Sigmoid colon (tissue), 4 donors: ENCODE measurements at regions not wholly inside any gene's neighbourhood (a gene's known extent, or its start where the extent isn't known, plus 50 kb on each side); places are given as distances from the start of the nearest gene placed in this dataset.

Experiments used
- CTCF ChIP-seq, 4 experiments: fragments of 450-650 bp in 3 of 4; fragments of 200-600 bp in 1 of 4; IDR thresholded peaks; one replicate each; pipeline ENCODE4 v1.5.1; 2016 to 2019; ENCODE audit warnings: antibody characterized with exemption in 4 of 4, mild to moderate bottlenecking in 3 of 4, moderate library complexity in 2 of 4
- EP300 ChIP-seq, 4 donors: sonication (generic); formaldehyde crosslinking; IDR thresholded peaks; one replicate each; pipeline ENCODE4 v1.6.1; 2017; ENCODE audit warnings: antibody characterized with exemption in 4 of 4

DNA sequence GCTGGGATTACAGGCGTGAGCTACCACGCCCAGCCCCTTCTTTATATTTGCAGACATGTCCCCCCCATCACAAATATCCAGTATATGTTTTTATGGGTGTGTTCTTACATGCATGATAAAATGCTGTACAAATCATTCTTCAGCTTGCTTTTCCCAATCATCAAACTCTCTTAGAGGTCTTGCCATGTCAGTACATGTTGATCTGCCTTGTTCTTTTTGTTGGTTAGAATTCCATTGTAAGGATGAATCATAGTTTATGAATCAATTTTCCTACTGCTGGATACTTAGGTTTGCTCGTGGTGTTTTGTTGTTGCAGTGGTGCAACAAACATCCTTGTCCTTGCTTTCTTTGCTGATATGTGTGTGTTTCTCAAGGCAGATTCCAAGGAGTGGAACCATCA, 79.9 kb upstream of the NEURL1B start:
- TF ChIP-seq CTCF (IDR thresholded peaks at IDR 0.05) (no peak), EP300 (IDR thresholded peaks at IDR 0.05) (no peak)
